Stimulated activated naive CD4-positive, alpha-beta T cell (primary cell): ENCODE measurements at regions not wholly inside any gene's neighbourhood (a gene's known extent, or its start where the extent isn't known, plus 50 kb on each side); places are given as distances from the start of the nearest gene placed in this dataset.

Experiments
- DNase-seq, 6 experiments: peaks; one replicate each; lab custom pipeline; 2025; lab: John Stamatoyannopoulos, UW

DNA sequence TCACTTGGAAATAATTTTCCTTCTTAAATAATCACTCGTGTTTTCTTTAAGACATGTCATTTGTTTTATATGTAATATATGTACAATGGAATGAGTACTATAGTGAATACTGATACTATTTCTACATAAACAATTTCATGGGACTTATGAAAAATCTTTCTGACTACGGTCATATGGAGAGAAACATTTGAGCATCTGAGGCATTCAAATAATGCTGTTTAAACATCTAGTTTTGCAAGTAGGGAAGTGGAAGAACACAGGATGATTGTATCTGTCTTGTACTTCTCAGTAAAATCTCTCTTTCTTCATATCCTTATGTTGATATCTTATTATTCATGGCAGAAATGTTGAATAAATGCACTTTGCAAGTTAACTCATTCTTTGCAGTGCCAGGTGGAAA is 599.5 kb upstream of the KCNMB2 start:
- DNase-seq = no peak

DNA sequence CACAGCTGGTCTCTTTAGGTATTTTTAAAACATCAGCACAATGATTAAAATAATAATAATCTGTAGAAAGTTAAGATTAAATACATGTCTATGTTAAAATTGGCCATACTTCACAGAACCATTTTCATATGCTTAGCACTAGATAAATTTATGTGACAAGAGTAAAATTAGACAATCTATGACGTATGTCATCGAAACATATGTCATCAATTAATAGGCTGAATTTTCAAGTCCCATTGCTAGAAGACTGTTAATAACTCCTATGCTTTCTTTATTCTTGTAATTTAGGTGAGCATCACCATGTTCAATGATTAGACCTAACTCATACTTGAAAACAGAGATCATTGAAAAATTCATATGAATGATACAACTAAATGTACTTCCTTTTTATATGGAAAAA is 593.3 kb upstream of the KCNMB2 start:
- no peak for DNase-seq

DNA sequence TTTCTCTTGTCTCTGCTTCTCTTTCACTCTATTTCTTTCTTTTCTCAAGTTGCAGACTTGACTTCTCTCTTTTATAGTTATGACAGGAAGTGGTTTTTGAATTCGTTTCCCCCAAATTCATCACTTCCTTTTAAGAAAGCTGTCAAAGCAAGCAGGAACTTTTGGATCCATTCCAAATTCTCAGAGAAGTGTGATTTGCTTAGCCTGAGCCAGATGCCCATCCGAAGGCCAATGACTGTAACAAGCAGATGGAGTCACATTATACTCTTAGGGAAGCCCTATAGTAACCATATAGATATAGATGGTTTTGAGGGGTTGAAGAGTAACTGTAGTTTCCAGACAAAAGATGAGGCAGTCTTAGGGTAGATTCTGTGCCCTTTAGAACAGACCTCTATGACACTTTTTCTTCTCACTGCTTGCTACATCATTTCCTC is 592.0 kb upstream of the KCNMB2 start:
- DNase-seq = peak in 3 of 6 experiments; percentile 67 to 70 (median 68)

DNA sequence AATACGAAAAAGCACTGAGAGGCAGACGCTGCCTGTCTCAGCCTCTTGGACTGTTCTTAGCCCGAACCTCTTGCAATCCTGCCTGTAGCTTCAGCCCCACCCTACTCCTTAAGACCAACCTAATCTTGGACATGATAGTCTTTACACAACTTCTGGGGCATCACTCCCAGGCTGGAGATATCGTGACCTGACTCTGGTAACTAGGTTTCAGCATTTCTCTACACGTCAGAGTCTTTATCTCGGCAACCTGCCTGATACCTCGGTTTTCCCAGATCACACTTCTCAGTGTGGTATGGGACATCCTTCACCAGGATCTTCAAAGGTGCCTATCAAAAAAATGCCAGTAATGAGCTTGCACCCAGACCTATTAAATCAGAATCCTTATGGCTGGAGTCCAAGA is 590.2 kb upstream of the KCNMB2 start:
- DNase-seq = no peak

DNA sequence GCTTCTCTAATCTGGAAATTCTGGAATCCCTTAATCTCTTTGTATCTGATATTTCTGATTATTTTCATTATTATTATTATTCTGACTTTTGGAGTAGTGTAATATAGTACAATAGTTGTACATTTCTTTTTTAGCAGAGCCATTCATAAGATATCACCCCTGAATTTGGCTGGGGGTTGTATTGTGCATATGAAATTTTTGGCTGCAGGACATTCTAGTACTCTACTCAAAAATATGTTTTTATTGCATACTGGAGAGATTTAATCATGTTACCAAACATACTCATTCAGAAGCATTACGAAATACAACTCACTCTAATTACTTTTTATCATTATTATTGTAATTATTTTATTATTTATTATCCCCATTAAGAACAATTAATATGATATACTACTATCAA is 589.7 kb upstream of the KCNMB2 start:
- DNase-seq = no peak

DNA sequence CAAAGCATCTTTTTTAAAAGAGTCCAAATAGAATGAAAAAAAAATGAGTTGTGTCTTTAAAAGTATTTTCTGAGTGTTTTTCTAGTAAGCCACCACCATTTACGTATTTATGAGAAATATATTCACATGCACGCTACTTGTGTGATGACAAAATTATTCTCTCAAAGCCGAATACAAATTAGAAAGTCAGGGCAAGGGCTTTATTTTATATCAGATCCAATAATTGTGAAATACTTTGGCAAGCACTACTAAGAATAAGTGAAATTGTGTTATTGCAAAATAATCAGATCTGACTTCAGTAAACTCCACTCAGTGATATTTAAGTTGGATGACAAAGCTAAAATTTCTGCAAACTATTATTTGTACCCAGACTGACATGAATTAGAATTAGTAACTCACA is 589.3 kb upstream of the KCNMB2 start:
- no peak for DNase-seq

DNA sequence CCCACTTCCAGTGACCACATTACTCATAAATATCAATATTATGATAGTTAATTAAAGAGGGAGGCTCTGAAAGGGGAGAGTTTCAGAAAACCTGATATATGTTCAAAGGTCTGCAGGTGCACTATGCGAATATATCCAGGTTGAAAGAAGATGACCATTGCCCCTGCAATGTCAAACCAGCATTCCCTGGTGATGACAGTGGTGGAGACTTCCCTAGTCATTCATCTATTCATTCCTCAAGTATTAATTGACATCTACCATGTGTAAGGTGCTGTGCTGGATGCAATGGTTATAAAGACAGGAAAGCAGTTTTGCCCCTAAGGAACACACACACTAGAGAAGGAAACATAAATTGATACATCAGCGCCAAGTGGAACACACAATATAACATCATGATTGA is 588.3 kb upstream of the KCNMB2 start:
- no peak for DNase-seq

DNA sequence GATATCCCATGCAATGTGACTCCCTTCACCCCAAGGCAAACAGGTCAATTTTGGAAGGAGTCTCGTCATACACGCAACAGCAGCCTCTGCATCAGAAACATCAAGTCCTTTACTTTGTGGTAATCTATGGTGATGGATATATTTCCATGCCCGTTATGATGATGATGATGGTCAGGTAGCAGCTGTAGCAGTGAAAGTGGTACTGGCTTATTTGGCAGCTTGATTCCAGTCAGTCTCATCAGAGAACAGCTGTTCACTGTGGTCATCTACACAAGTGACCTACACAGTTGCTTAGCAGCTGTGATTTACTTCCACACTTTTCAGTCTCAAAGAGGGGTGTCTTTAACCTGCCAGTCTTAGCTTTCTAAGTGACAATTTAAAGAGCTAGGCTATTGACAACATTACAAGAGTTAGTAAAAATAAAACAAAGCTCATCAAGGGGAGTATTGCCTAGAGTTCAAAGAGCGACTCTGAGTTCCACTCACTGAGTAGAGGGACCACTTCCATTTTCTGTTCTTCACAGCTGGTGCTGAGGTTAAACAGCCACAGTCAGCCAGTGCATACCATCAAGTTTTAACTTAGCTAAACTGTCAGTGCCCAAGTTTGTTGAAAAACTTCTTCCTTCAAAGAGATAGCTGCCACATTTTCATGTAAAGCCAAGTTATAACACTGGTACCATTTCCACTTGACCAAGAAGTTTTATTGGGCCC is 587.4 kb upstream of the KCNMB2 start:
- DNase-seq = no peak

DNA sequence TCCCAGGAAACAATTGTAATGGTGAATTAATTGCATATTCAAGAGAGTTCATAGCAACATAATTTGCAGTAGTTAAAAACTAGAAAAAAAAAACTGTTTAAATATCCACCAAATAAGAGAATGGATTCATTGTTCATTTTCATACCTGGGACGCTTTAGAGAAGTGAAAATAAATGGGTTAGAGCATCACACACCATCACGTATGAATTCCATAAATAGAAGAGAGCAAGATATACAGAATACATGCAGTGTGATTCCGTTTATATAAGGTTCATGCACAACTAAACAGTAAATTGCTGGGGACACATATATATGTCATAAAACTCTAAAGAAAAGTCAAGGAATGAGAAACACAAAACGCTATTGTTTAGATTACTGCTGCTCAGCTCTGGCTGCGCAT is 577.0 kb upstream of the KCNMB2 start:
- no peak for DNase-seq

DNA sequence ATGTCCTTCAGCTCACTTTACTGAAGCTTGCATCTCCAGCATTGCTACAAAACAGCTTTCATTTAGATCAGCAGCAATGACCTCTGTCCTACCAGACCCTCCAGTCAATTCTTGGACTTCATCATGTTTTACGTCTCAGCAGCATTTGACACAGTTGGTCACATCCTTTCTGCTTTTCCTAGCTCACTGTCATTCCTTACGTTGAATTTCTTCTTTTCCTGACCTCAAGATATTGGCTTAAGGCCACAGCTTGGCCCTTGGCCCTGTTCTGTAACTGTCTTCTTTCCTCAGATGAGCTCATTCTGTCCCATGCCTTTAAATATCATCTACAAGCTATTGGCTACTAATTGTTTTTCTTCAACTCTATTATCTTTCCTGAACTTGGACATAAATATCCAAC is 576.2 kb upstream of the KCNMB2 start:
- no peak for DNase-seq

DNA sequence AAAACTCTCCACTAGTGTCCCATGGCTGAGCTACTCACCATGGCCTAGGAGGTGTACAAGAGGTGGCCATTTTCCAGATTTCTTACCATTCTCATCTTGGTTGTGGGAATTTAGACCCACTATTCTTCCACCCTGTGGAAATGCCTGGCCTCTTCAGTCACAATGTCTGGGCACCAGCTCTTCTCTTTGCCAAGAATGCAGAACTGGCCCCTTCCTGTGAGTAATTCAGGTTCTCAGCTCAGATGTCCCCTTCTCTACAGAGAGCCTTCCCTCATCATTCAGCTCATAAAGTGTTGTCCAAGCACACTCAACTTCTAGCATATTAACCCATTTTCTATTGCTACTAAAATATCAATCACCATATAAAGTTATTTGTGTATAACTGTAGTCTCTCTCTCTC is 575.5 kb upstream of the KCNMB2 start:
- DNase-seq = no peak

DNA sequence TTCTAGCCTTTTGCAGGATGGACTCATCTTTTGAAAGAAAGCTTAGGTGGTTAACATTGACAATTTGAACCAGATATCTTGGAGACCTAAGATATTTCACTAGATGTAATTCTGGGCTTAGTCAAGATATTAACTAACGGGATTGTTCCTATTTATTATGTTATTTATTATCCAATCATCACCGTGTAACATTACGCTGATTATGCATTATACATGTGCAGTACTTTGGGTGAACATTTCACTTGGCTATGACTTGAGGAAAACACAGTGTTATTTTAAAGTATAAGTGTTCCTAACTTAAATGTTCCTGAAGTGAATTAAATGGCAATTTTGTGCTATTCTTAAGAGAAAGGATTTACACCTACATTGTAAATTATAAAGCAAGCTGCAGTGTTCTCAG is 574.5 kb upstream of the KCNMB2 start:
- no peak for DNase-seq

DNA sequence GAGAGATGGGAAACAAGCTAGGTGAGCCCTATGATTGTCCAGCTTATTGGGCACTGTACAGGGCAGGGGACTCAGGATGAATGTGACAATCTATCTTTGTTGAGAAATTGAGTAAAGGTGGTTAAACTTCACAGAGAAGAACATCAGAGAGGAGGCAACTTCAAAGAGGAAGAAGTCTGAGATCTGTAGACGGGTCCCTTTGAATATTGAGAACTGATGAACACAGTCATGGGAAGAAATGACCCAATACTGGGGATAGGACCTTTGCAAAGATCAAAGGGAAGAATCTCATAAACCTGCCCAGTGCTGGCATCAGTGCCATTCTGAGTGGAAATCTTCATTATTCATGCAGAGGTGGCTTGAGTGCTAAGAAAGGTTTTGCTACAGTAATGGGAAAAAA is 569.7 kb upstream of the KCNMB2 start:
- DNase-seq = no peak

DNA sequence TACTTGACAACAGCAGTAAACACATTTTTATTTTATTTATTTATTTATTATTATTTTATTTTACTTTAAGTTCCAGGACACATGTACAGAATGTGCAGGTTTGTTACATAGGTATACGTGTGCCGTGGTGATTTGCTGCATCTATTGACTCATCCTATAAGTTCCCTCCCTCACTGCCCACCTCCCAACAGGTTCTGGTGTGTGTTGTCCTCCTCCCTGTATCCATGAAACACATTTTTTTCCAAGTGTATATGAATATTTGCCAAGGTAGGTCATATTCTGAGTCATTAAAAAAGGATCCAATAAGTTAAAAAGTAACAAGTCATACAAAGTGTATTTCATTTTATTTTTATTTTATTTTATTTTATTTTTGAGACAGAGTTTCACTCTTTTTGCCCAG is 567.3 kb upstream of the KCNMB2 start:
- no peak for DNase-seq

DNA sequence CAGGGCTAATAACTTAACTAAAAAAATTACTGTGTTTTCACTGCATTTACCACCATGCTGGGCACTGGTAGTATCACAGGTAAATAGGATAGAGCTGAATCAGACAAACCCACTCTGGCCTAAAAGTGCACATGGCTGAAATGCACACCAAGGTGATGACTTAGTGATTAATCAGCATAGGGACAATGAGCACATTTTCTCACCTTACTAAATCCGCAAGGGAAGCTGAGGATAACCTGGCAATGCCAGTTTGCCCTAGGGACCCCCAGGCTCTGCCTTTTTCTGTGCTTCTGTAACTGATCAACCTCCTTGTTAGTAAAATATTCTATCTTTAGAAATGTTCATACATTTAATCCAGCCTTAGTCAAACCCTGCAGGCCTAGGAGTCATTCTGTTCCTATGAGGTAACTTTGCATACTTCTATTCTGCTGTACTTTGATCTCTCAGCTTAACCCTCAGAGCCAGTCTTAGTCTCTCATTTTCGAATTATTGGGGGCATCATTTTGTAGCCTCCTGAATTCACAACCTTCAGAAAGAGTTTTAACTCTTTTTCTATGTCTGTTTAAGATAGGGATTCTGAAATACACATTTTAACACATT is 562.9 kb upstream of the KCNMB2 start:
- no peak for DNase-seq

DNA sequence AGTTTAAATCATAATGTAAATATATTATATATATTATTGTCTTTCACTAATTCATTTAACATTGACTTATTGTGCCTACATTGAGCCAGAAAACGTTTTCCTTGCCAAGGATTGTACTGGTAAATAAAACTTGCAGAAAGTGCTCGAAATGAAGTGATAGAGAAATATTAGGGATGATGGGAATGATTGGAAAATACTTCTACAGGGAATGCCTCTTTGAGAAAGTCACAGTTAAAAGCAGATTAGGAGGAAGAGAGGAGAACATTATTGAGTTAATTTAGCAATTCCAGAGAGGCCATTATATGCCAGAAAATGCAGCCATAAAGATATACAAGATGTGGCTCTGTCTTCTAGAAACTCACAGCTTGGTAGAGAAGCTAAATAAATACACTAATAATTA is 560.0 kb upstream of the KCNMB2 start:
- no peak for DNase-seq

DNA sequence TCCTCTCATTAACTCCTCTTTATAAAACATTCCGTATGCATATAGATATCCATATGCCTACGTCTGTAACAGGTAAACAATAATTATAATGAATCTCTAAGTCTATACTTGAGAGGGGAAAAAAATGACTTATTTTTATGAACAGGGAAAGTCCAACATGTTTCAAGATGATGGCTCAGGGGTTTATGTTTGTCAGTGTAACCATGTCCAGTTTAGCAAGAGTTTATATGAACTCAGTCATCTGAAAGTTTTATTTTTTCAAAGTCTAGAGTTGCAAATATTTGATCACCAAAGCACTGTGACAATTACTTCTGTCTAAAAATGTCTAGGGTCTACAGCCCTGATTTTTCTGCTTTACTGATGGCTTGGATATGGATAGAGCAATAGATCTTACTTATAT is 559.4 kb upstream of the KCNMB2 start:
- no peak for DNase-seq

DNA sequence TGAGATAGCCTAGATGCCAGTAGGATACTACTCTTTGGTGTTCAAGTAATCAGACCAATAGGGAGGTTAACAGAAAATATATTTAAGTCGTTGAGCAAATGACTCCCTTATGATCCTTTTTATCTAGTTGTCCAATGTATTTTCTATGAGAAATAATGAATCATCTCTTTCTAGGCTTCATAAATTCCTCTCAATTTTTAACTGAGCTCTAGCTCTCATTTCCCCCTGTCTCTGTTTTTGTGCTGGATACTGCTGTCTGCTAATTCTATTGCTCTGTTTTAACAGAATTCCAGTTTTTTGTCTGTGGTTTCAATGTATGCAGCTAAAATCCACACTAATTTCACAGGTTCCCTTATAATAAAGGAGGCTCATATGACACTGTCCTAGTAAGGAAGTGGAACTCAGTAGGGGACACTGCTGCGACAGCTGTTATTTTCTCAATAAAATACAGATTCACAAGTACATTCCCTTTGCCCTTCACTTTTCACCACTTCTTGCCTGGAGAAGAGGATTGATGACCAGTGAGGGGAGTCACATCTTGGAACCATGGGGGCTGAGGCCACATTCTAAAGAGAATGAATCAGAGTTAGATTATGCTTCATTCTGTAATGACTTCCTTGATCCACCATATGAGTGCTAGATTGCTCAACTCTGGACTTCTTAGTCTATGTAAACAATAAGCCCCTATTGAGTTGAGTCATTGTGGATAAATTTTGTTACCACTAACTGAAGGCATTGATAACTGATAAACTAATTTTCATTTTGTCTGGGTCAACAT is 558.7 kb upstream of the KCNMB2 start:
- DNase-seq = no peak

DNA sequence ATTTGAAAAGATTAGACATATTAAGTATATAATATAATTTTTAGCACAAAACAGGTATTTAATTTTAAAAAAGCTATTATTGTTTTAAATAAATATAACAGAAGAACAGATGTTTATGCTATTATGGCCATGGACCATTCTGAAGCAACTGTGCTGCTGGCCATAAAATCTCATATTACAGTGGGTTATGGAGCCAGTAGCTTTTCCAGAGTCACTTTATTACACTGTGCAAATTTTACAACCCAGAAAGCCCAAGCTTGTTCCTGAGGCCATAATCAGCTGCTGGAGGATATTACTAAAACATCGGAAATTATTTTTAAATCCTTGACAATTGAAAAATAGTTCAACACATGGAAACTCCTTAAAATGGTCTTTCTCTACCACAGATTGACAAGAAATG is 557.3 kb upstream of the KCNMB2 start:
- DNase-seq = no peak

DNA sequence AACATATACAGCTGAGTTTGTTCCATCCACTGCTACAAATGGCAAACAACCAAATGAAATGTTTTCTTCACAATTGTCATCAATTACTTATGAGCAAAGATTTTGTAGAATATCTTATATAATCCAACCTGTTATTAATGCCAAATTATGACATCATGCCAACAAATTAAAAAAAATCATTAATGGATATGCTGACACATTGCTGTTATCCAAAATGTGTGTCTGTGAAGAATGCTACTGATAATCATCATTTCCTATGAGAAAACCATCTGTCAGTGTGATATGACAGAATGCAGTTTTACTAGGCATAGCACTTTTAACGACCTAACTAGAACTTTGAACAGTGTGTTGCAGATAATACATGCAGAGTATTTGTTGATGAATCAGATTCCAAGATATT is 556.5 kb upstream of the KCNMB2 start:
- DNase-seq = no peak

DNA sequence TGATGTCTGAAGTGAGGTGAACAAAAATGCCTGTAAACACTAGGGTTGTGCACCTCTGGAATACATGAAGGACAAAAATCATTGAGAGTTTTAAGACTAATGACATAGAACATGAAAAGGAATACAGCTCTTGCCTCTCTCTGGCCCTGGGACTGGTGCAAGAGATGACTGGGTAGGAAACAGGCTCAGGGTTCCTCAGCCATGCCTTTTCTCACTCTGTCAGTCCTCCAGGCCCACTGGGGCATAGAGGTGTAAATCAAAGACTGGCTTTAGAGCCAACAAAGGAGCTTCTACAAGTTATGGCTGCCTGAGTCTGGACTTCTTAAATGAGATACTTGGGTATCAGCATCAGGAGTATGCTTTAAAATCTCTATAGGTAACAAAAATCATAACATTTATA is 554.7 kb upstream of the KCNMB2 start:
- DNase-seq = no peak

DNA sequence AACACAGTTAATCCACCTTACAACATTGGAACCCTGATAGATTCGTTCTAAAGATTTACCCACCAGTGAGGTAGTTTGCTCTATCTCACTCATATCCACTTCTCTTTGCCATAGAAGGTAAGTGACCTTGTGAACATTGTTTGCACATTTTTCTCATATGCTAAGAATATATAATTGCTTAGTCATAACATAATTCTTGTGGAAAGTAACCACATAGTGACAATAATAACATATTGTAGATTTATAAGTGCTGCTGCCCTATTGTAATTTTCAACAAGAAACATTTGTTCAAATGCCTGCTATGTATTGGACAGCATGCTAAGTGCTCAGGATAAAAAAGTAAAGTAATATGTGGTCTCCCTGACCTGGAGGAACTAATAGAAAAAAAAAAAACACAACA is 554.2 kb upstream of the KCNMB2 start:
- no peak for DNase-seq

DNA sequence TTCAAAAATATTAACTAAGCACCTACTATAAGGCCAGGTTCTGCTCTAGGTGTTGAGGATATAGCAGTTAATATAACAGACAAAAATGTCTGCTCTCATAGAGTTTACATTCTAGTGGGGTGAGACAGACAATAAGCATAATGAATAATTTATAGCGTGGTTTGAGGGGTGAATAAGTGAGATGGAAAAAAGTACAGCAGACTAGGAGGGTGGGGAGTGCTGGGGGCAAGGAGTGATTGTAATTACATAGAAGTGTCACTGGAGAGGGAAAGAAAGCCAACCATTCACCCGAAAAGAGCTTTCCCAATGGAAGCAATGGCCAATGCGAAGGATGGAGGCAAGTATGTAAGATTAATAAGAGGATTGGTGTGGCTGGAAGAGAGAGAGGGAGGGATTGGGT is 552.9 kb upstream of the KCNMB2 start:
- no peak for DNase-seq
